ENCODE measurements at regions not wholly inside any gene's neighbourhood (a gene's known extent, or its start where the extent isn't known, plus 50 kb on each side); places are given as distances from the start of the nearest gene placed in this dataset.

- TF ChIP-seq POLR2AphosphoS5 (IDR thresholded peaks at IDR 0.05; ENCODE audit: low read depth, low read length) (no peak), REST (IDR thresholded peaks at IDR 0.05; ENCODE audit: insufficient read depth in 1 of 2, low read depth in 2 of 2, low read length in 2 of 2) (no peak), TAF1 (IDR thresholded peaks at IDR 0.05; ENCODE audit: borderline replicate concordance, insufficient read depth, low read length) (no peak), SIN3A (IDR thresholded peaks at IDR 0.05; ENCODE audit: borderline replicate concordance, insufficient read depth, low read length) (no peak)
Observed at GRCh38 chr5:34475249-34475966, 180.7 kb upstream of the RAI14 start.
